ENCODE measurements at regions not wholly inside any gene's neighbourhood (a gene's known extent, or its start where the extent isn't known, plus 50 kb on each side); places are given as distances from the start of the nearest gene placed in this dataset.

DNA sequence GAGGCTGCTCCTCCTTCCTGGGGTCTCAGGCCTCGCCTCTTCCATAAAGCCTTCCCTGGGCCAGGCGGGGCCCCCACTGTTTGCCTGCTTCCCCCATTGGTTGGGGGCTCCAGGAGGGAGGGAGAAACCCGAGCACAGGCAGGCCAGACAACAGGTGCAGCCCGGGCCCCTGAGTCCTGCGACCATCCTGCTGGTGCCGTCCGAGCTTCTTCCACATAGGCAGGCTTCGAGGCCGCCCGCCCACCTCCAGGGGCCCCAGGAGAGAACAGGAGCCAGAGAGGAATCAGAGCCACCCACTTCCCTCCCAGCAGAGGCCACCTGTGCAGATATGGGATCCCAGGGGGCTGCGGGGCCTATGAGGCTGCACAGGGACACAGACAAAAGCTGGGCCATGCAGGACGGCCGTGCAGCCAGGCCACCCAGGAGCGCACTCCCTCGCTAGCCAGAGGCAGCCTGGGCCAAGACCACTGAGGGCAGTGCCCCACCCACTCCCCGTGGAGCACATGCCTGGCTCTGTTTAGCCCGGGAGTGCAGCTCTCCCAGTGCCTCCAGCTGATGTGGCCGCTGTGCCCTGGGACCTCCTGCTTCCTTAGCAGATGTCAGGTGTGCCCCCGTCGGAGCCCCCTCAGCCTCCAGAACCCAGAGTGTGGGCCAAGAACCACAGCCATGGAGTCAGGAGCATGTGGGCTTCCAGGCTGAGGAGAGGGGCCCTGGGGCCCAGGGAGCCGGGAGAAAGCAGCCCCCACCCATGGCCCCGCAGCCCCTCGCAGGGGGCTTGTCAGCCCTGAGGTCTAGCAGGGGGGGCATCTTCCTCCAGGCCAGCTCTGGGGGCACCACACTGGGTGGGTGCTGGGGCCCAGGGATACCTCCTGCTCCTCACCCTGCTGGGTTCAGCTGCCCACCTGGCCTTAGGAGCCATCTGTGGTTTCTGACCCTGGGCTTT lies 59.9 kb upstream of the INPP5A start:
- Histone ChIP-seq H3K36me3 (ENCODE audit: control insufficient read depth, insufficient read depth, low read length) (no peaks in the 10 kb centered on the region), H3K27ac (ENCODE audit: low read length) (no peak overlapping the region), H3K4me3 (ENCODE audit: low read length) (no peak overlapping the region), H3K27me3 (ENCODE audit: control insufficient read depth, insufficient read depth, low read length) (no peaks in the 10 kb centered on the region), H3K4me1 (ENCODE audit: control insufficient read depth, insufficient read depth, low read length) (no peaks in the 10 kb centered on the region), H3K9me3 (ENCODE audit: control insufficient read depth, insufficient read depth, low read length) (no peaks in the 10 kb centered on the region)
- no peak for DNase-seq (ENCODE audit: low read depth, low spot score)
- no CpG with 5 or more reads among the region's 23 CpGs for WGBS (ENCODE audit: insufficient coverage, insufficient read length)

DNA sequence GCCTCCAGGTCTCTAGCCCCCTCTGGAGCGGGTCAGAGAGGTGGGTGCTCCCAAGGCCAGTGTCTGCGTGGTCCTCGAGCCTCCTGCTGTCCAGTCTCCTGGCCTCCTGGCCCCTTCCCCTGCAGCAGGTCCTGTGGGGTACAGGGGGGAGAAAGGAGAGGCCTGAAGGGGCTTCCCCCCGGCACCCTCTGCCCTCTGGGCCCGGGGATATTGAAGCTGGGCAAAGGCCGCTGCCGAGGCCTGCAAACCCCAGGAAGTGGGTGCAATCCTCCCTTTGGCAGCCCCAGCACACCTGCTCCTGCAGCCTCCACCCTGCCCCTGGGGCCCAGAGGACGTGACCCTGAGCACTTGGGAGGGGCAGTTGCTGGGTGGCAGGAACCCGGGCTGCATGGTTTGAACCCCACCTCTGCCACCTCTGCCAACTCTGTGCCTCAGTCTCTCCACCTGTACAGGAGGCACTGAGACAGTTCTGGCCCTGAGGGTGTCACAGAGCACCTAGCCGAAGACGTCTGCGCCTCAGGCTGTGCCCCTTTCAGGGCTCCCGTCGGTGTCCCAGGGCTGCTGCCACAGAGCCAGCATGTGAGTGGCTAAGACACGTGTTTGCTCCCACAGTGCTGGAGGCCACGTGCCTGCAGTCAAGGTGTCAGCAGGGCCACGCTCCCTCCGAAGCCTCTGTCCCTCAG lies 59.1 kb upstream of the INPP5A start:
- H3K27ac ChIP-seq (ENCODE audit: low read length): no peak overlapping the region
- WGBS (ENCODE audit: insufficient coverage, insufficient read length): no CpG with 5 or more reads among the region's 18 CpGs
- H3K9me3 ChIP-seq (ENCODE audit: control insufficient read depth, insufficient read depth, low read length): no peaks in the 10 kb centered on the region
- H3K4me3 ChIP-seq (ENCODE audit: low read length): no peak overlapping the region
- no peaks in the 10 kb centered on the region for H3K4me1 ChIP-seq (ENCODE audit: control insufficient read depth, insufficient read depth, low read length)
- no peaks in the 10 kb centered on the region for H3K27me3 ChIP-seq (ENCODE audit: control insufficient read depth, insufficient read depth, low read length)
- no peaks in the 10 kb centered on the region for H3K36me3 ChIP-seq (ENCODE audit: control insufficient read depth, insufficient read depth, low read length)
- DNase-seq (ENCODE audit: low read depth, low spot score): no peak

DNA sequence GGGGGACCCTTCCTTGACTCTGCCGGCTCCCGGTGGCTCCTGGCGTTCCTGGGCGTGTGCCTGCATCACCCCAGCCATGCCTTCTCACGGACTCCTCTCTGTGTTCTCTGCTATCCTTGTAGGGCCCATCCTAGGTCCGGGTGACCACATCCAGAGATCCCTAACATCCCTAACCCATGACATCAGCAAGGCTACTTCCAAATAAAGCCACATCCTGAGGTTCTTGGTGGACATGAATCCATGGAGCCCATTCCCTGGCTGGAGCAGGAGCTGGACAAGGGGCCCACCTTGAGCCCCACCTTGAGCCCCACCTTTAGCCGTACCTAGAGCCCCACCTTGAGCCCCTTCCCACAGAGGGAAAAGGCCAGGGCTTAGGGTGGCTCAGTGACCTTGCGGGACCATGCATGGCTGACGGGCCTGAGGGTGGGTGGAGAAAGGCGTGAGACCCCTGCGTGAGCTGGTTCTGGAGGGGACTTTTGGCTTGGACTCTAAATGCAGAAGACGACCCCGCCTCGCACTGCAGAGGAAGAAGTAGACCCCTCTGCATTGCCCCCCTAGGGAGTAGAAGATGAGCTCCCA lies 58.5 kb upstream of the INPP5A start:
- H3K4me1 ChIP-seq (ENCODE audit: control insufficient read depth, insufficient read depth, low read length): no peaks in the 10 kb centered on the region
- WGBS (ENCODE audit: insufficient coverage, insufficient read length): no CpG with 5 or more reads among the region's 14 CpGs
- no peaks in the 10 kb centered on the region for H3K9me3 ChIP-seq (ENCODE audit: control insufficient read depth, insufficient read depth, low read length)
- H3K27ac ChIP-seq (ENCODE audit: low read length): no peak overlapping the region
- no peaks in the 10 kb centered on the region for H3K36me3 ChIP-seq (ENCODE audit: control insufficient read depth, insufficient read depth, low read length)
- DNase-seq (ENCODE audit: low read depth, low spot score): no peak
- no peak overlapping the region for H3K4me3 ChIP-seq (ENCODE audit: low read length)
- no peaks in the 10 kb centered on the region for H3K27me3 ChIP-seq (ENCODE audit: control insufficient read depth, insufficient read depth, low read length)

DNA sequence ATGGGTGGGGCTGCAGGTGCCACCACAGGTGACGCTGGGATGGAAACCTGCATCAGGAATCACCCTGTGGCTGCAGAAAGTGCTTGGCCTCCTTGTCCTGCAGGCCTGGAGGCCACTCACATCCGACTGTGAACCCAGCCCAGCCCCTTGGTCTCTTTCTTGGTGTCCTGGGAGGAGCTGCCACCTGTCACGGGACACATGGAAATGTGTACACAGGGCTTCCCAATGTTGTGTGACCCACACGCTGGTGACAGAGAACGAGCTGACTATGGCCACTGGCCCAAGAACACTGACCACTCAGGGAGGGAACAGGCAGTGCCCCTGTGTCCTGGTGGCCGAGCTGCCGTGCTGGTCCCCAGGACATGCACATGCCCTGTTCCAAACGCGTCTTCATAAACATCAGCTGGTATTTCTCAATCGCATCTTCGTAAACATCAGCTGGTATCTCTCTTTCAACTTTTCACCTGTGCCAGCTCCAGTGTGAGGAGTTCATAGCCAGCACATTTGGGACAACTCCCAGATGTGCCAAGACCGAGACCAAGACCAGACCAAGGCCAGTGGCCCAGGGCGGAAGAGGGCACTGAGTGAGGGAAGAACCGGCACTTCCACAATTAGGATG lies 57.9 kb upstream of the INPP5A start:
- no CpG with 5 or more reads among the region's 14 CpGs for WGBS (ENCODE audit: insufficient coverage, insufficient read length)
- no peaks in the 10 kb centered on the region for H3K9me3 ChIP-seq (ENCODE audit: control insufficient read depth, insufficient read depth, low read length)
- no peaks in the 10 kb centered on the region for H3K36me3 ChIP-seq (ENCODE audit: control insufficient read depth, insufficient read depth, low read length)
- no peaks in the 10 kb centered on the region for H3K27me3 ChIP-seq (ENCODE audit: control insufficient read depth, insufficient read depth, low read length)
- H3K4me3 ChIP-seq (ENCODE audit: low read length): no peak overlapping the region
- DNase-seq (ENCODE audit: low read depth, low spot score): no peak
- no peaks in the 10 kb centered on the region for H3K4me1 ChIP-seq (ENCODE audit: control insufficient read depth, insufficient read depth, low read length)
- H3K27ac ChIP-seq (ENCODE audit: low read length): no peak overlapping the region

DNA sequence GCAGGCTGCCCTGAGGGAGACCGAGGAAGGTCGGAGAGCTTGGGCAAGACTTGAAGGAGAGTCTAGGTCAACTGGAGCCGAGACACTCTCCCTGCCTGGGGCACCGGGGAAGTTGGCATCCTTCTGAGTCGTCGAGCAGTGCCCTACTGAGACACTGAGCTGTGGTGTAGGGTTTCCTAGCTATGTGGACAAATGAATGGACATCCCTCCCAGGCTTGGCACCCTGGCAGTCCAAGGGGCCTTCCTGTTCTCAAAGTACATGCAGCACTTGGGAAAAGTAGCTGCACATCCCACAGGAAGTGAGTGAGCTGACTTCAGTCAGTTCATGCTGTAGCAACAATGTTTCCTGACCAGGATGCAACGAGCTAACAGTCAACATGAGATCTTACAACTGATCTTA lies 57.2 kb upstream of the INPP5A start:
- no CpG with 5 or more reads among the region's 7 CpGs for WGBS (ENCODE audit: insufficient coverage, insufficient read length)
- Histone ChIP-seq H3K4me1 (ENCODE audit: control insufficient read depth, insufficient read depth, low read length) (no peaks in the 10 kb centered on the region), H3K27ac (ENCODE audit: low read length) (no peak overlapping the region), H3K27me3 (ENCODE audit: control insufficient read depth, insufficient read depth, low read length) (no peaks in the 10 kb centered on the region), H3K4me3 (ENCODE audit: low read length) (no peak overlapping the region), H3K36me3 (ENCODE audit: control insufficient read depth, insufficient read depth, low read length) (no peaks in the 10 kb centered on the region), H3K9me3 (ENCODE audit: control insufficient read depth, insufficient read depth, low read length) (no peaks in the 10 kb centered on the region)
- DNase-seq (ENCODE audit: low read depth, low spot score): no peak

DNA sequence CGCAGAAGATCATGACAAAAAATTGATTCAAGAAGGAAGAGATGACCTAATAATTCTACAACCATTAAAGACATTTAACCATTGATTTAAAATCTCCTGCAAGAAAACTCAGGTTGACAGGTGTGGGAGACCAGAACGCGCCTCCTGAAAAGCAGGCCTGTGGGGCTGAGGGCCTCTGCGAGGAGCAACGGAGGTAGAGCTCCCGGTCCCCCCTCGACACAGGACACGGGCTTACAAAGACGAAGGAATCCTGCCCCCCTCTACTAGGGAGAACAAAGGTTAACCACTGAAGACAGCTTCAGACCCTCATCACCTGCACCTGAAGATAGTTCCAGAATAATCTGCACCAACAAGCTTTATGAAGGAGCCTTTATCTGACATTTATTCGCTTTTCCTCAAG lies 55.9 kb upstream of the INPP5A start:
- DNase-seq (ENCODE audit: low read depth, low spot score): no peak
- H3K4me3 ChIP-seq (ENCODE audit: low read length): no peak overlapping the region
- no peak overlapping the region for H3K27ac ChIP-seq (ENCODE audit: low read length)
- no peaks in the 10 kb centered on the region for H3K9me3 ChIP-seq (ENCODE audit: control insufficient read depth, insufficient read depth, low read length)
- H3K36me3 ChIP-seq (ENCODE audit: control insufficient read depth, insufficient read depth, low read length): no peaks in the 10 kb centered on the region
- no peaks in the 10 kb centered on the region; the same call in 1 of the 2 replicates for H3K4me1 ChIP-seq (ENCODE audit: control insufficient read depth, insufficient read depth, low read length)
- no peaks in the 10 kb centered on the region for H3K27me3 ChIP-seq (ENCODE audit: control insufficient read depth, insufficient read depth, low read length)
- no CpG with 5 or more reads among the region's 10 CpGs for WGBS (ENCODE audit: insufficient coverage, insufficient read length)

DNA sequence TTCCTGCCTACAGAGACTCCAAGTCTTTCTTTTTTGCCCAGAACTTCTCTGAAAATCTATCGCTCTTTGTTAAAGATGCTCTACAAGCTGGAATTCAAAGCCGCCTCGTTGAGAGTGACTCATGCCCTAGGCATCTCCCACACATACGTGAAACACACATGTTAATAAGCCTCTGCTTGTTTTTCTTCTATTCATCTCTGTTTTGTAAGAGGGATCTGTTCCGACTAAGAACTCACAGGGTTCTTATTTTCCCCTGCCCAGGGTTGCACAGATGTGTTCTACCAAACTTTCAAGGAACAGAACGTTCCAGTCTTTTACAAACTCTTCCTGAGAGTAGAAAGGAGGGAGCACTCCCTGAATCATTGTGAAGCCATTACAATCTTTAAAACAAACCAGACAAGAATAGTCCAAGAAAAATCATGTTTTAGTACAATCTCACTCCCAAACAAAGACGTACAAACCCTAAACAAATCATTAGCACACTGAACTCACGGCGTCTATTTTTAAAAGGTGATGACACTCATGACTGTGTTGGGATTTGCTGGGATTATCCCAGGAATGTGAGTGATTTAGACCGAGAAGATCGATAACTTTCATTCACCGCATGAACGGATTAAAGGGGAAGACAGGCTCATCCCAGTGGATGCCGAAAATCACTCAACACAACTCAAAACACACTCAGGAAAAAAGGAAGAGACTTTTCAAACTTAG lies 55.3 kb upstream of the INPP5A start:
- WGBS (ENCODE audit: insufficient coverage, insufficient read length): no CpG with 5 or more reads among the region's 14 CpGs
- no peaks in the 10 kb centered on the region for H3K27me3 ChIP-seq (ENCODE audit: control insufficient read depth, insufficient read depth, low read length)
- no peaks in the 10 kb centered on the region; the same call in 1 of the 2 replicates for H3K4me1 ChIP-seq (ENCODE audit: control insufficient read depth, insufficient read depth, low read length)
- H3K9me3 ChIP-seq (ENCODE audit: control insufficient read depth, insufficient read depth, low read length): no peaks in the 10 kb centered on the region
- H3K36me3 ChIP-seq (ENCODE audit: control insufficient read depth, insufficient read depth, low read length): no peaks in the 10 kb centered on the region
- no peak overlapping the region for H3K4me3 ChIP-seq (ENCODE audit: low read length)
- DNase-seq (ENCODE audit: low read depth, low spot score): no peak
- no peak overlapping the region for H3K27ac ChIP-seq (ENCODE audit: low read length)

DNA sequence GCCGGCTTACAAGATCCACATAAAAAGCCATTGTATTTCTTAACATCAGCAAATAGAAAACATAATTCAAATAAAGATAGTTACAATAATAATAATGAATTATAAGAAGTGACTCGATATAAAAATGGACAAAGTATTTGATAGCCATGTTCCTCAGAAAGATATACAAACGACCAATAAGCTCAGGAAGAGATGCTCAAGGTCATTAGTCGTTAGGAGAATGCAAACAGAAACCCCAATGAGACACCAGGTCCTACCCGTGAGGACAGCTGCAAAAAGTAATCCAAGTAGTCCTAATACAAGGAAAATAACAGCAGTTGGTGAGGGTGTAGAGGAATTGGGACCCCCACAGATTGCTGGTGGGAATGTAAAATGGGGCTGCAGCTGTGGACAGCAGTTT lies 54.2 kb upstream of the INPP5A start:
- no peaks in the 10 kb centered on the region for H3K36me3 ChIP-seq (ENCODE audit: control insufficient read depth, insufficient read depth, low read length)
- no peak overlapping the region for H3K27ac ChIP-seq (ENCODE audit: low read length)
- H3K9me3 ChIP-seq (ENCODE audit: control insufficient read depth, insufficient read depth, low read length): no peaks in the 10 kb centered on the region
- H3K4me1 ChIP-seq (ENCODE audit: control insufficient read depth, insufficient read depth, low read length): no peaks in the 10 kb centered on the region; the same call in 1 of the 2 replicates
- WGBS (ENCODE audit: insufficient coverage, insufficient read length): no CpG with 5 or more reads among the region's 5 CpGs
- no peak for DNase-seq (ENCODE audit: low read depth, low spot score)
- H3K27me3 ChIP-seq (ENCODE audit: control insufficient read depth, insufficient read depth, low read length): no peaks in the 10 kb centered on the region
- H3K4me3 ChIP-seq (ENCODE audit: low read length): no peak overlapping the region

DNA sequence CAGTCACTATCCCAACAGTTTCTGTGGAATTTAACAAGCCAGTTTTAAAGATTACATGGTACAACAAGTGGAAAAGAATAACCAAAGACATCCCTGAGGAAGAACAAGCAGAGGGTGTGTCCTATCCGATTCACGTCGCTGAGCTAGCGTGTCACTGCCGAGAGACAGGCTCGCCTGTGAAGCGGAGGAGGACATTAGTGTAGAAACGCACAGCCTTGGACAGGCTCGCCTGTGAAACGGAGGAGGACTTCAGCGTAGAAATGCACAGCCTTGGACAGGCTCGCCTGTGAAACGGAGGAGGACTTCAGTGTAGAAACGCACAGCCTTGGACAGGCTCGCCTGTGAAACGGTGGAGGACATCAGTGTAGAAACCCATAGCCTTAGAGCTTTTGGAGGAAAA lies 52.7 kb upstream of the INPP5A start:
- no CpG with 5 or more reads among the region's 16 CpGs for WGBS (ENCODE audit: insufficient coverage, insufficient read length)
- no peak overlapping the region for H3K4me3 ChIP-seq (ENCODE audit: low read length)
- DNase-seq (ENCODE audit: low read depth, low spot score): no peak
- no peaks in the 10 kb centered on the region for H3K9me3 ChIP-seq (ENCODE audit: control insufficient read depth, insufficient read depth, low read length)
- H3K27me3 ChIP-seq (ENCODE audit: control insufficient read depth, insufficient read depth, low read length): no peaks in the 10 kb centered on the region
- no peak overlapping the region for H3K27ac ChIP-seq (ENCODE audit: low read length)
- no peaks in the 10 kb centered on the region for H3K36me3 ChIP-seq (ENCODE audit: control insufficient read depth, insufficient read depth, low read length)
- H3K4me1 ChIP-seq (ENCODE audit: control insufficient read depth, insufficient read depth, low read length): no peaks in the 10 kb centered on the region; the same call in 1 of the 2 replicates

DNA sequence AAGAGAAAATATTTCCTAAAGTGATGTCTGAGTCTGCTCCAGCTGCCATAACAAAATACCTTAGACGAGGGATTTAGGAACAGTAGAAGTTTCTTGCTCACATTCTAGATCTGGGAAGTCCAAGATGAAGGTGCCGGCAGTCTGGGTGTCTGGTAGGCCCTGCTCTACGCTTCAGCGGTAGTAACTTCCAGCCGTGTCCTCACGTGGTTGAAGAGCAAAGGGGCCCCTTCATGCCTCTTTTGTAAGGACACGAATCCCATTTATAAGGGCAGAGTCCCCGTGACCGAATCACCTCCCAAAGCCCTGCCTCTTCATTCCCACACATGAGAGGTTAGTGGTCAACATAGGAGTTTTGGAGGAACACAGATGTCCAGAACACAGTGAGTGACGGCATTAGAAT lies 52.2 kb upstream of the INPP5A start:
- WGBS (ENCODE audit: insufficient coverage, insufficient read length): no CpG with 5 or more reads among the region's 10 CpGs
- Histone ChIP-seq H3K36me3 (ENCODE audit: control insufficient read depth, insufficient read depth, low read length) (no peaks in the 10 kb centered on the region), H3K4me1 (ENCODE audit: control insufficient read depth, insufficient read depth, low read length) (no peaks in the 10 kb centered on the region; the same call in 1 of the 2 replicates), H3K27ac (ENCODE audit: low read length) (no peak overlapping the region), H3K4me3 (ENCODE audit: low read length) (no peak overlapping the region), H3K9me3 (ENCODE audit: control insufficient read depth, insufficient read depth, low read length) (no peaks in the 10 kb centered on the region), H3K27me3 (ENCODE audit: control insufficient read depth, insufficient read depth, low read length) (no peaks in the 10 kb centered on the region)
- DNase-seq (ENCODE audit: low read depth, low spot score): no peak
